Testis (tissue), 2 donors: ENCODE measurements at regions not wholly inside any gene's neighbourhood (a gene's known extent, or its start where the extent isn't known, plus 50 kb on each side); places are given as distances from the start of the nearest gene placed in this dataset.

Source experiments
- POLR2A ChIP-seq: fragments of 450-650 bp; IDR thresholded peaks from one replicate; pipeline ENCODE4 v1.6.1; 2017; ENCODE audit warnings: antibody characterized with exemption, mild to moderate bottlenecking, moderate library complexity
- TF ChIP-seq, protein P1 (sequence below), 3 experiments: fragments of 450-650 bp in 2 of 3; fragments of 200-600 bp in 1 of 3; sonication (generic) in 1 of 3; IDR thresholded peaks; one replicate each; pipeline ENCODE4 v1.5.1; 2016 to 2019; ENCODE audit warnings: antibody characterized with exemption in 3 of 3, mild to moderate bottlenecking in 2 of 3, moderate library complexity in 1 of 3

- no peak for TF ChIP-seq POLR2A
- TF ChIP-seq, protein P1, sequence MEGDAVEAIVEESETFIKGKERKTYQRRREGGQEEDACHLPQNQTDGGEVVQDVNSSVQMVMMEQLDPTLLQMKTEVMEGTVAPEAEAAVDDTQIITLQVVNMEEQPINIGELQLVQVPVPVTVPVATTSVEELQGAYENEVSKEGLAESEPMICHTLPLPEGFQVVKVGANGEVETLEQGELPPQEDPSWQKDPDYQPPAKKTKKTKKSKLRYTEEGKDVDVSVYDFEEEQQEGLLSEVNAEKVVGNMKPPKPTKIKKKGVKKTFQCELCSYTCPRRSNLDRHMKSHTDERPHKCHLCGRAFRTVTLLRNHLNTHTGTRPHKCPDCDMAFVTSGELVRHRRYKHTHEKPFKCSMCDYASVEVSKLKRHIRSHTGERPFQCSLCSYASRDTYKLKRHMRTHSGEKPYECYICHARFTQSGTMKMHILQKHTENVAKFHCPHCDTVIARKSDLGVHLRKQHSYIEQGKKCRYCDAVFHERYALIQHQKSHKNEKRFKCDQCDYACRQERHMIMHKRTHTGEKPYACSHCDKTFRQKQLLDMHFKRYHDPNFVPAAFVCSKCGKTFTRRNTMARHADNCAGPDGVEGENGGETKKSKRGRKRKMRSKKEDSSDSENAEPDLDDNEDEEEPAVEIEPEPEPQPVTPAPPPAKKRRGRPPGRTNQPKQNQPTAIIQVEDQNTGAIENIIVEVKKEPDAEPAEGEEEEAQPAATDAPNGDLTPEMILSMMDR (IDR thresholded peaks at IDR 0.05), result no peak
Observed at GRCh38 chr20:60652046-60652445, 600.0 kb upstream of the CDH4 start.
